ENCODE measurements at regions not wholly inside any gene's neighbourhood (a gene's known extent, or its start where the extent isn't known, plus 50 kb on each side); places are given as distances from the start of the nearest gene placed in this dataset.

DNA sequence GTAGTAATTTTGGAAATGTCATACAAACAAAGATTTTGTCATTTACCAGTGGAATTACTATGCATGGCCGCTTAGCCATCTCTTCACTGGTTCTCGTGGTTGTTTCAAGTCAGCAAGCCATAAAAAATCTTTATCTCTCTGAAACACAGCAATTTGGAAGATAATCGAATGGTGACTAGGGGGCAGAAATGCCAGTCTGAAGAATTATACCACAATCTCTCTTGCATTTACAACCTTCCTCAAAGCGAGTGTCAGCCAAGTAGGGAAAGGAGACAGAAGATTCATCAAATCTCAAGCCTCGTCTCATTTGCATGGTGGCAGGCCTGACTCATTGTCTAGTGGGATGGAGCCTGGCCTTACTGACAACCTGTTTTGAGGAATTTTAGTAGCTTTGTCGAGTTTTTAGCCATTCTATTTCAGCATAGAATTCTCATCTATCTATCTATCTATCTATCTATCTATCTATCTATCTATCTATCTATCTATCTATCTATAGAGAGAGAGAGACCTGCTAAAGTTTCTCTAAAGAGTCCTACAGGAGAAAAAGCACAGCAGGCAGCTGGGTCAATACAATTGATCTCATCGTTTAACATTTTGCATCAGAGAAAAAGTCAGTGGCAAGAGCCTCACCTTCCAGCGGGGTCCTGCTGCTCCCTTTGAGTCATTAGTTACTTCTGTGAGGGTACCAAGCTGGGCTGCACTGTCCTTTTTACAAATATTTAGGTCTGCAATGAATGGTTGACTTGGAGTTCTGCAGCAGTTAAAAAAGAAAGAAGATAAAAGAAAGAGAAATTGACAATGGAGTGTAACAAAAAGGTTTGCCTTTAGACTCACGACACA, 572.8 kb downstream of the TFAP2A start:
- Histone ChIP-seq H3K79me1 (ENCODE audit: low read length) (no peaks in the 10 kb centered on the region), H3K4ac (ENCODE audit: low read depth, low read length) (no peak overlapping the region), H4K12ac (ENCODE audit: low read depth, low read length) (no peak overlapping the region), H3K4me2 (ENCODE audit: low read length) (no peak overlapping the region), H2BK12ac (ENCODE audit: low read length) (no peak overlapping the region), H3K14ac (ENCODE audit: low read length) (no peak overlapping the region), H2AK5ac (ENCODE audit: low read length) (no peak overlapping the region), H3K79me2 (ENCODE audit: control insufficient read depth, insufficient read depth, low read length, poor library complexity) (no peaks in the 10 kb centered on the region), H3K23ac (ENCODE audit: low read length) (no peak overlapping the region), H3K27me3 (ENCODE audit: insufficient read depth, low read length) (no peaks in the 10 kb centered on the region), H4K8ac (ENCODE audit: low read depth, low read length) (no peak overlapping the region), H3K9ac (ENCODE audit: low read length) (no peak overlapping the region), H3K4me1 (ENCODE audit: control insufficient read depth in 1 of 2, insufficient read depth in 2 of 2, low read length in 2 of 2) (no peaks in the 10 kb centered on the region), H2BK5ac (ENCODE audit: low read depth, low read length, poor library complexity) (no peak overlapping the region), H3K4me3 (ENCODE audit: low read depth, low read length) (no peak overlapping the region), H2BK120ac (ENCODE audit: insufficient read depth, low read length, poor library complexity) (no peak overlapping the region), H3K18ac (ENCODE audit: low read length) (no peak overlapping the region), H3K27ac (ENCODE audit: low read depth, low read length) (no peak overlapping the region), H3K36me3 (ENCODE audit: control insufficient read depth in 1 of 2, insufficient read depth in 2 of 2, low read length in 2 of 2) (no peaks in the 10 kb centered on the region), H3K9me3 (ENCODE audit: insufficient read depth, low read depth, low read length) (peaks cover 2% of the 10 kb centered on the region), H4K91ac (ENCODE audit: low read depth, low read length) (no peak overlapping the region), H2AFZ (ENCODE audit: insufficient read depth, low read length, poor library complexity) (no peak overlapping the region)
- WGBS (ENCODE audit: extremely low coverage, insufficient coverage, insufficient read length), result no CpG with 5 or more reads among the region's 9 CpGs
- no peak for DNase-seq

- no peak overlapping the region for H2BK12ac ChIP-seq (ENCODE audit: low read length)
- no peak overlapping the region for H3K27ac ChIP-seq (ENCODE audit: low read depth, low read length)
- H2BK120ac ChIP-seq (ENCODE audit: insufficient read depth, low read length, poor library complexity), result no peak overlapping the region
- no CpG with 5 or more reads among the region's 4 CpGs for WGBS (ENCODE audit: extremely low coverage, insufficient coverage, insufficient read length)
- no peaks in the 10 kb centered on the region for H3K27me3 ChIP-seq (ENCODE audit: insufficient read depth, low read length)
- H4K91ac ChIP-seq (ENCODE audit: low read depth, low read length), result no peak overlapping the region
- no peak overlapping the region for H2AK5ac ChIP-seq (ENCODE audit: low read length)
- no peaks in the 10 kb centered on the region for H3K36me3 ChIP-seq (ENCODE audit: control insufficient read depth in 1 of 2, insufficient read depth in 2 of 2, low read length in 2 of 2)
- H2AFZ ChIP-seq (ENCODE audit: insufficient read depth, low read length, poor library complexity), result no peak overlapping the region
- H3K4me1 ChIP-seq (ENCODE audit: control insufficient read depth in 1 of 2, insufficient read depth in 2 of 2, low read length in 2 of 2), result no peaks in the 10 kb centered on the region
- H3K79me1 ChIP-seq (ENCODE audit: low read length), result no peaks in the 10 kb centered on the region
- no peak overlapping the region for H4K8ac ChIP-seq (ENCODE audit: low read depth, low read length)
- H3K23ac ChIP-seq (ENCODE audit: low read length), result no peak overlapping the region
- no peaks in the 10 kb centered on the region for H3K79me2 ChIP-seq (ENCODE audit: control insufficient read depth, insufficient read depth, low read length, poor library complexity)
- no peak overlapping the region for H3K18ac ChIP-seq (ENCODE audit: low read length)
- H3K9me3 ChIP-seq (ENCODE audit: insufficient read depth, low read depth, low read length), result no peaks in the 10 kb centered on the region
- H4K12ac ChIP-seq (ENCODE audit: low read depth, low read length), result no peak overlapping the region
- H3K4ac ChIP-seq (ENCODE audit: low read depth, low read length), result no peak overlapping the region
- no peak overlapping the region for H2BK5ac ChIP-seq (ENCODE audit: low read depth, low read length, poor library complexity)
- H3K4me3 ChIP-seq (ENCODE audit: low read depth, low read length), result no peak overlapping the region
- DNase-seq, result no peak
- H3K9ac ChIP-seq (ENCODE audit: low read length), result no peak overlapping the region
- H3K14ac ChIP-seq (ENCODE audit: low read length), result no peak overlapping the region
- H3K4me2 ChIP-seq (ENCODE audit: low read length), result no peak overlapping the region
Measured at GRCh38 chr6:9834233-9834632, 580.6 kb downstream of the TFAP2A start.

- Histone ChIP-seq H3K27ac (ENCODE audit: low read depth, low read length) (no peak overlapping the region), H3K9ac (ENCODE audit: low read length) (no peak overlapping the region), H4K8ac (ENCODE audit: low read depth, low read length) (no peak overlapping the region), H3K4me1 (ENCODE audit: control insufficient read depth in 1 of 2, insufficient read depth in 2 of 2, low read length in 2 of 2) (no peaks in the 10 kb centered on the region), H3K4me3 (ENCODE audit: low read depth, low read length) (no peak overlapping the region), H3K27me3 (ENCODE audit: insufficient read depth, low read length) (no peaks in the 10 kb centered on the region), H2AFZ (ENCODE audit: insufficient read depth, low read length, poor library complexity) (no peak overlapping the region), H4K91ac (ENCODE audit: low read depth, low read length) (no peak overlapping the region), H2BK120ac (ENCODE audit: insufficient read depth, low read length, poor library complexity) (no peak overlapping the region), H2BK12ac (ENCODE audit: low read length) (no peak overlapping the region), H3K14ac (ENCODE audit: low read length) (no peak overlapping the region), H3K4me2 (ENCODE audit: low read length) (no peak overlapping the region), H3K23ac (ENCODE audit: low read length) (no peak overlapping the region), H4K12ac (ENCODE audit: low read depth, low read length) (no peak overlapping the region), H3K9me3 (ENCODE audit: insufficient read depth, low read depth, low read length) (no peaks in the 10 kb centered on the region), H3K79me2 (ENCODE audit: control insufficient read depth, insufficient read depth, low read length, poor library complexity) (no peaks in the 10 kb centered on the region), H3K18ac (ENCODE audit: low read length) (no peak overlapping the region), H3K79me1 (ENCODE audit: low read length) (no peaks in the 10 kb centered on the region), H3K4ac (ENCODE audit: low read depth, low read length) (no peak overlapping the region), H2BK5ac (ENCODE audit: low read depth, low read length, poor library complexity) (no peak overlapping the region), H2AK5ac (ENCODE audit: low read length) (no peak overlapping the region), H3K36me3 (ENCODE audit: control insufficient read depth in 1 of 2, insufficient read depth in 2 of 2, low read length in 2 of 2) (no peaks in the 10 kb centered on the region)
- no peak for DNase-seq
Measured at GRCh38 chr6:9831783-9832182, 583.1 kb downstream of the TFAP2A start.

DNA sequence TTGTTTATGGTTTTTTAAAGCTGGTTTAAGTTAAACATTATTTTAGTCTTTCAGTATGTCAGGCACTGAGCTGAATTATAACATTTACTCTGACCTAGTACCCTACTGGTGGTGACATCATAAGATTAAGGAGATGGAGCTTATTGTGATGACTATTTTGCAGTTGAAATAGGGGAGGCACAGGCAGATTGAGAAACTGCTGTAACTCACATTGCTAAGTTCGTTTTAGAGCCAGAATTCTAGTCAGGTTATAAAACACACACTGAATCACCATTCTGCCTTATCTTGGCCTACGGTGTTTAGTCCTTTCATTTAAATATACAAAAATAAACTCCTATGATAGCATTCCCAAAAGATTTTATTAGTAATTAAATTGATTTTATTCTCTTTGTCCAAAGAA, 584.1 kb downstream of the TFAP2A start:
- Histone ChIP-seq H4K8ac (ENCODE audit: low read depth, low read length) (no peak overlapping the region), H3K9me3 (ENCODE audit: insufficient read depth, low read depth, low read length) (no peaks in the 10 kb centered on the region), H2AFZ (ENCODE audit: insufficient read depth, low read length, poor library complexity) (no peak overlapping the region), H2BK120ac (ENCODE audit: insufficient read depth, low read length, poor library complexity) (no peak overlapping the region), H3K4me1 (ENCODE audit: control insufficient read depth in 1 of 2, insufficient read depth in 2 of 2, low read length in 2 of 2) (no peaks in the 10 kb centered on the region), H3K18ac (ENCODE audit: low read length) (no peak overlapping the region), H3K36me3 (ENCODE audit: control insufficient read depth in 1 of 2, insufficient read depth in 2 of 2, low read length in 2 of 2) (no peaks in the 10 kb centered on the region), H3K9ac (ENCODE audit: low read length) (no peak overlapping the region), H3K27ac (ENCODE audit: low read depth, low read length) (no peak overlapping the region), H2BK12ac (ENCODE audit: low read length) (no peak overlapping the region), H2AK5ac (ENCODE audit: low read length) (no peak overlapping the region), H3K79me1 (ENCODE audit: low read length) (no peaks in the 10 kb centered on the region), H3K4me3 (ENCODE audit: low read depth, low read length) (no peak overlapping the region), H3K27me3 (ENCODE audit: insufficient read depth, low read length) (no peaks in the 10 kb centered on the region), H2BK5ac (ENCODE audit: low read depth, low read length, poor library complexity) (no peak overlapping the region), H3K79me2 (ENCODE audit: control insufficient read depth, insufficient read depth, low read length, poor library complexity) (no peaks in the 10 kb centered on the region), H3K4ac (ENCODE audit: low read depth, low read length) (no peak overlapping the region), H4K12ac (ENCODE audit: low read depth, low read length) (no peak overlapping the region), H3K23ac (ENCODE audit: low read length) (no peak overlapping the region), H3K4me2 (ENCODE audit: low read length) (no peak overlapping the region), H4K91ac (ENCODE audit: low read depth, low read length) (no peak overlapping the region), H3K14ac (ENCODE audit: low read length) (no peak overlapping the region)
- no CpG with 5 or more reads among the region's 2 CpGs for WGBS (ENCODE audit: extremely low coverage, insufficient coverage, insufficient read length)
- no peak for DNase-seq
